ENCODE measurements at regions not wholly inside any gene's neighbourhood (a gene's known extent, or its start where the extent isn't known, plus 50 kb on each side); places are given as distances from the start of the nearest gene placed in this dataset.
"Not testable (repeated sequence)": the region's sequence is repeated elsewhere in the genome, so short reads cannot be mapped to it uniquely, and the experiment has no call there.

GRCh38 chr5:126046846-126047571 is 376.2 kb upstream of the GRAMD2B start:
- DNase-seq: no peak

- no peak for DNase-seq
Measured at GRCh38 chr5:126052120-126052519, 371.1 kb upstream of the GRAMD2B start.

GRCh38 chr5:126052791-126053190 is 370.4 kb upstream of the GRAMD2B start:
- no peak for DNase-seq

- DNase-seq: peak; percentile 85
Measured at GRCh38 chr5:126053630-126054029, 369.6 kb upstream of the GRAMD2B start.

- DNase-seq: peak; percentile 99
Measured at GRCh38 chr5:126054577-126055347, 368.4 kb upstream of the GRAMD2B start.

- DNase-seq: peak; percentile 96
Measured at GRCh38 chr5:126055348-126055729, 367.9 kb upstream of the GRAMD2B start.

- no peak for DNase-seq
Measured at GRCh38 chr5:126056352-126056751, 366.9 kb upstream of the GRAMD2B start.

GRCh38 chr5:126056851-126057622 is 366.2 kb upstream of the GRAMD2B start:
- peak; percentile 62 for DNase-seq

GRCh38 chr5:126058392-126058791 is 364.8 kb upstream of the GRAMD2B start:
- DNase-seq: not testable (repeated sequence)

- no peak for DNase-seq
Measured at GRCh38 chr5:126062398-126063221, 360.6 kb upstream of the GRAMD2B start.

GRCh38 chr5:126065061-126065460 is 358.1 kb upstream of the GRAMD2B start:
- no peak for DNase-seq

- peak; percentile 21 for DNase-seq
Measured at GRCh38 chr5:126066836-126067235, 356.4 kb upstream of the GRAMD2B start.

GRCh38 chr5:126067404-126067803 is 355.8 kb upstream of the GRAMD2B start:
- DNase-seq: no peak

- DNase-seq: no peak
Measured at GRCh38 chr5:126069329-126069728, 353.9 kb upstream of the GRAMD2B start.

- DNase-seq: no peak
Measured at GRCh38 chr5:126070481-126070880, 352.7 kb upstream of the GRAMD2B start.

GRCh38 chr5:126074538-126074937 is 348.7 kb upstream of the GRAMD2B start:
- no peak for DNase-seq

GRCh38 chr5:126079266-126079665 is 343.9 kb upstream of the GRAMD2B start:
- no peak for DNase-seq

GRCh38 chr5:126081209-126081608 is 342.0 kb upstream of the GRAMD2B start:
- DNase-seq: no peak

- DNase-seq: no peak
Measured at GRCh38 chr5:126093041-126093440, 330.2 kb upstream of the GRAMD2B start.

- no peak for DNase-seq
Measured at GRCh38 chr5:126093718-126094117, 329.5 kb upstream of the GRAMD2B start.

- DNase-seq: peak; percentile 33
Measured at GRCh38 chr5:126094991-126095390, 328.2 kb upstream of the GRAMD2B start.

GRCh38 chr5:126096442-126097006 is 326.7 kb upstream of the GRAMD2B start:
- DNase-seq: no peak
